ENCODE measurements at regions not wholly inside any gene's neighbourhood (a gene's known extent, or its start where the extent isn't known, plus 50 kb on each side); places are given as distances from the start of the nearest gene placed in this dataset.

- Mint-ChIP-seq H3K27ac (no peak overlapping the region), H3K4me3 (no peak overlapping the region), H3K27me3 (no peaks in the 10 kb centered on the region), H3K9me3 (no peaks in the 10 kb centered on the region), H3K4me1 (peaks cover 20% of the 10 kb centered on the region), H3K36me3 (no peaks in the 10 kb centered on the region)
Measured at GRCh38 chr2:147506889-147507288, 337.9 kb upstream of the ACVR2A start.

DNA sequence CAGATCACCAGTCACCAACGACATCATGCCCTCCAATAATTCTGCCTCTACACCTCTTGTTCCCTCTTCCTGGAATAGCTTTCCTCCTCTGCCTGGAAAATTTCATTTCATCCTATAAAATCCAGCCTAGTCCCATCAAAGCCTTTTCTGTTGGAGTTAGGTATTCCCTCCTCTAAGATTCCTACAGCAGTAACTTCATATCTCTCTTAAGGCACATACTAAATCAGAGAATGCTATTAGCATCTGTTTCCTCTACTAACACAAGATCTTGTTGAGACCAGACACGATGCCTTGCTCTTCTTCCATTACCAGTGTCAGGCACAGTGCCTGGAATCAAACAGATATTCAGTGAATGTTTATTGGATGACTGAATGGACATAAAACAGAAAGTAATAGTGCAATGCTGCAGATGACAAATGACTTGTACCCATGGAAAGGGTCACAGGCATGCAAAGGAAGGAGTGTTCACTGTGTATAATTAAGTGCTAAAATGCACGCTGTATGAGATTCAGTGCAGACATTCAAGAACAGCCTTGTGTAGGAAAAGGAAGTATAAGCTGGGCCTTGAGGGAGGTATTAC, 342.0 kb upstream of the ACVR2A start:
- H3K27ac Mint-ChIP-seq = peak overlapping the region; percentile 4
- H3K4me3 Mint-ChIP-seq = no peak overlapping the region
- no peaks in the 10 kb centered on the region for H3K9me3 Mint-ChIP-seq
- peaks cover 30% of the 10 kb centered on the region for H3K4me1 Mint-ChIP-seq
- H3K27me3 Mint-ChIP-seq = no peaks in the 10 kb centered on the region
- H3K36me3 Mint-ChIP-seq = no peaks in the 10 kb centered on the region

- H3K36me3 Mint-ChIP-seq = no peaks in the 10 kb centered on the region
- no peaks in the 10 kb centered on the region for H3K9me3 Mint-ChIP-seq
- no peak overlapping the region for H3K4me3 Mint-ChIP-seq
- H3K27ac Mint-ChIP-seq = no peak overlapping the region
- no peaks in the 10 kb centered on the region for H3K27me3 Mint-ChIP-seq
- peaks cover 30% of the 10 kb centered on the region for H3K4me1 Mint-ChIP-seq
Measured at GRCh38 chr2:147501968-147502367, 342.9 kb upstream of the ACVR2A start.

DNA sequence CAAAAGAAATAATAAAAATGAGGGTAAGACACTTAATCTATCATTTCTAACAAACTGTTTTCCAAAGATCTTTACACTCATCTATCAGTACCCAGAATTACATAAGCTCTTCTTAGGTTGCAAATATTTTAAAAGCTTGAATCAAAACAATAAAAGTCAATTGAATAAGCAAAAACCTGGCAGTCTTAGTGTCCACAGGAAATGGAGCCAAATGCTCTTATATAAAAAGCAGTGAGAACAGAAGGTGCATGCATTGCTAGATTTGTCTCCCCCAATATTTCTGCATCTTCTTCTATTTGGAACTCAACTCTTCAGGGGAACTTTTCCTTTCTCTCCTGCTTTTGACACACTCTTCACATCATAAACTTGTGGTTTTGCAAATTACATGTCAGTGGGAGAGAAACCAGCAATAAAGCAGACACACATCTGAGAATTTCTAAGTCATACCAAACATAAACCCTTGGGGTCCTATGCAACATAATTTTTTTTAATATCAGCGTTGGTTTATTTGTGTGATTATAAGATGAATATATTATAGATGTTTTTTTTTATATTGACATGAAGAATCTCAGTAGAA, 343.9 kb upstream of the ACVR2A start:
- H3K27me3 Mint-ChIP-seq = no peaks in the 10 kb centered on the region
- H3K4me3 Mint-ChIP-seq = no peak overlapping the region
- peaks cover 30% of the 10 kb centered on the region for H3K4me1 Mint-ChIP-seq
- H3K9me3 Mint-ChIP-seq = no peaks in the 10 kb centered on the region
- no peak overlapping the region for H3K27ac Mint-ChIP-seq
- no peaks in the 10 kb centered on the region for H3K36me3 Mint-ChIP-seq

GRCh38 chr2:147500229-147500628, 344.6 kb upstream of the ACVR2A start:
- H3K4me1 Mint-ChIP-seq = peaks cover 30% of the 10 kb centered on the region
- H3K27ac Mint-ChIP-seq = peak overlapping the region; percentile 23
- no peaks in the 10 kb centered on the region for H3K36me3 Mint-ChIP-seq
- no peaks in the 10 kb centered on the region for H3K9me3 Mint-ChIP-seq
- H3K4me3 Mint-ChIP-seq = peak overlapping the region; percentile 24
- no peaks in the 10 kb centered on the region for H3K27me3 Mint-ChIP-seq

- H3K27me3 Mint-ChIP-seq = no peaks in the 10 kb centered on the region
- no peaks in the 10 kb centered on the region for H3K9me3 Mint-ChIP-seq
- no peak overlapping the region for H3K27ac Mint-ChIP-seq
- peaks cover 30% of the 10 kb centered on the region for H3K4me1 Mint-ChIP-seq
- H3K4me3 Mint-ChIP-seq = peak overlapping the region; percentile 24
- H3K36me3 Mint-ChIP-seq = no peaks in the 10 kb centered on the region
Measured at GRCh38 chr2:147499785-147500184, 345.0 kb upstream of the ACVR2A start.

DNA sequence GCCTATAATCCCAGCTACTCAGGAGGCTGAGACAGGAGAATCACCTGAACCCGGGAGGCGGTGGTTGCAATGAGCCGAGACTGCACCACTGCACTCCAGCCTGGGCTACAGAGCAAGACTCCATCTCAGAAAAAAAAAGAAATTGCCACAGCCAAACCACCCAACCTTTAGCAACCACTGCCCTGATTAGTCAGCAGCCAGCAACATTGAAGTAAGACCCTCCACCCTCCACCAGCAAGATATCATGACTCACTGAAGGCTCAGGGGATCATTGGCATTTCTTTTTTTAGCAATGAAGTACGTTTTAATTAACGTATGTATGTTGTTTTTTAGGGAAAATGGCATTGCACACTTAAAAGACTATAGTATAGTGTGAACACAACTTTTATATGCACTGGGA, 349.1 kb upstream of the ACVR2A start:
- Mint-ChIP-seq H3K27me3 (no peaks in the 10 kb centered on the region), H3K4me1 (peaks cover 26% of the 10 kb centered on the region), H3K36me3 (no peaks in the 10 kb centered on the region), H3K4me3 (no peak overlapping the region), H3K27ac (no peak overlapping the region), H3K9me3 (peaks cover 4% of the 10 kb centered on the region)

DNA sequence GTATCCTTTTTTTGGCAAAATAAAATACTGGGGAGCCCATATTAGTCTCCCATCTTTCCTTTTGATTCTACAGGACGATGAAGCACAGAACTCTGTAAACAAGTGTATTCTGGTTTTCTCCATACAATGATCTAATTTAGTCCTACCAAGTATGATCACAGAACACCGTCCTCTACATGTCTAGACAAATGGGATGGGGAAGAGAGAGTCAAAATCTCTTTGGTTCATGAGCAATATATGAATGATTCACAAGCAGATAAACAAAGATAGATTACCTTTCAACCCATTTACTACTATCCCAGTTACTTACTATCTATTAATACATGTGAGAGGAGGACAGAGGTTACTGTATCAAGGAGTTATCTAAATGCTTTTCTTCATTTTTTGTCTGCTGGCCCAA, 352.4 kb upstream of the ACVR2A start:
- H3K4me1 Mint-ChIP-seq = peaks cover 25% of the 10 kb centered on the region
- no peaks in the 10 kb centered on the region for H3K27me3 Mint-ChIP-seq
- no peak overlapping the region for H3K4me3 Mint-ChIP-seq
- H3K9me3 Mint-ChIP-seq = peaks cover 4% of the 10 kb centered on the region
- H3K27ac Mint-ChIP-seq = no peak overlapping the region
- H3K36me3 Mint-ChIP-seq = no peaks in the 10 kb centered on the region

DNA sequence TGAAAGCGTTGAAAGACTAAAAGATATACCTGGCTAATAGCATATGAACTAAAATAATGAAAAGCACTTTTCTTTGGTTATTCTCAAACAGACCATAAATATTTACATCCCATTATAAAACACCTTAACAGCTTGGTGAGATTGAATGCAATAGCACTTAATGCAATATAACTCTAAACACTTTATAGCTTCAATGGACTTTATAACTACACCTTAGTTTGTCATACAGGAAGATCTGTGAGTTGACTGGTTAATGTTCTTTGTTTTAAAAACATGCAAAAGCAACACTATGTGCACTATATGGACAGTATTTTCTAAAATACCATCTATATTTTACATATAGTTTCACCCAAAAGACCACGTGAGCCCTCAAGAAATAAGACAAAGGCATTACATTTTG, 353.3 kb upstream of the ACVR2A start:
- Mint-ChIP-seq H3K4me1 (peaks cover 25% of the 10 kb centered on the region), H3K36me3 (no peaks in the 10 kb centered on the region), H3K27me3 (no peaks in the 10 kb centered on the region), H3K4me3 (no peak overlapping the region), H3K9me3 (peaks cover 4% of the 10 kb centered on the region), H3K27ac (no peak overlapping the region)

DNA sequence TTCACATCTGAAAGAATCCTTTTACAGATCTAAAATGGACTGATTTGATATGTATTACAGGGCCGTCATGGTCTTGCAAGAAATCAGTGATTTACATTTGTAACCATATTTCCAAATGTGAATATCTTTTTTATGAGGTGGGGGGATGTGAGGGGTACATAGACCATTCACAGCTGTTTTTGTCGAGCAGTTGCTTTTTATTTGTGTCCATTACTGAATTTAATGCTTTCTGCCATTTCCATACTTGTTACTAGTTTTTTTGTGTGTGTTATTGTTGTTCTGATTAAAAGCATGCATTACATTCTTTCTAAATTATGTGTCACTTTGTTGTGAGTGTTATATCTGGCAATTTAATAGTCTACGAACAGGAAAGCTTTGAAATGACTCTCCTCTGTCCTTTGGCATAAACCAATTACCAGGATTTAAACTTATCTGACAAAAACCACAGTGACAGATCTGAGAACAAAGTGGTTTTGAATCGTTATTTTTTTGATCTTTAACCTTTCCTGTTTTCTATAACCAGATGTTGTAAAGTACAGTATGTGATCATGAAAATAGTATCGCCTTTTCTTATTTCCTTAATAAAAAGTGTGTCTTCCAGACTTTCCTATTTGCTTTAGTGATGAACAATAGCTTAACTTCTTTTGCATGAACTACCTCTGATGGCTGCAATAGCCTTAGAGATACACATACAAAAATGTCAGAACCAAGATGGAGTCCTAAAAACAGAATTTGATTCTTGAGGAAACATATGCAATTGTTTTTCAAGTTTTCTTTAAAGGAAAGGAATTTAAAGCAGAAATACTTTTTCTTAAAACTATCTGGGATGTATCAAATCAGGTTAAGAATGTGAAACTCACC, 354.2 kb upstream of the ACVR2A start:
- H3K27ac Mint-ChIP-seq = peak overlapping the region; percentile 60
- peak overlapping the region; percentile 11 for H3K4me3 Mint-ChIP-seq
- no peaks in the 10 kb centered on the region for H3K36me3 Mint-ChIP-seq
- H3K27me3 Mint-ChIP-seq = no peaks in the 10 kb centered on the region
- H3K9me3 Mint-ChIP-seq = peaks cover 4% of the 10 kb centered on the region
- peaks cover 25% of the 10 kb centered on the region for H3K4me1 Mint-ChIP-seq

DNA sequence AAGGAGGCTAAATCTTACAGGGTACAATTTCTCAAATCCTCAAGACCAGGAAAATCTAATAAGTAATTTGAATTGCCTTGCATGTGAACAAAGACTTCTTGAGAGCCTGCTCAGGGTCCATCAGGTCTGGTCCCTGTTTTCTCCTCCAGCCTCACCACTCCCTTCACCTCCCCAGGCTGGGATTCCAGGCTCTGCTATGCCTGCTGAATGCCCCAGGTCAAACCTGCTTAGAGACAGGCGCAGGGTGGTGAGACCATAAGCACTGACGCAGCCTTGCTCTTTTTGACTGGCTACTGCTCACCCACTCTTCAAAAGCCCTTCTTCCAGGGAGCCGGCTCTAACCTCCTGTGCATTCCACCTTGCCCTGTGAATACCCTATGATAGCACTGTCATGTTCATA, 356.4 kb upstream of the ACVR2A start:
- no peaks in the 10 kb centered on the region for H3K36me3 Mint-ChIP-seq
- H3K9me3 Mint-ChIP-seq = peaks cover 4% of the 10 kb centered on the region
- no peak overlapping the region for H3K4me3 Mint-ChIP-seq
- no peaks in the 10 kb centered on the region for H3K27me3 Mint-ChIP-seq
- no peak overlapping the region for H3K27ac Mint-ChIP-seq
- H3K4me1 Mint-ChIP-seq = peaks cover 25% of the 10 kb centered on the region

- Mint-ChIP-seq H3K9me3 (peaks cover 4% of the 10 kb centered on the region), H3K27ac (no peak overlapping the region), H3K27me3 (no peaks in the 10 kb centered on the region)
Measured at GRCh38 chr2:147487978-147488289, 356.9 kb upstream of the ACVR2A start.

GRCh38 chr2:147487286-147487977, 357.4 kb upstream of the ACVR2A start:
- Mint-ChIP-seq H3K9me3 (peaks cover 4% of the 10 kb centered on the region), H3K27ac (no peak overlapping the region), H3K27me3 (no peaks in the 10 kb centered on the region), H3K4me3 (no peak overlapping the region), H3K4me1 (peaks cover 25% of the 10 kb centered on the region), H3K36me3 (no peaks in the 10 kb centered on the region)

More at GRCh38 chr2:147487978-147488289, 356.9 kb upstream of the ACVR2A start:
- H3K36me3 Mint-ChIP-seq = no peaks in the 10 kb centered on the region
- no peak overlapping the region for H3K4me3 Mint-ChIP-seq
- peaks cover 25% of the 10 kb centered on the region for H3K4me1 Mint-ChIP-seq

DNA sequence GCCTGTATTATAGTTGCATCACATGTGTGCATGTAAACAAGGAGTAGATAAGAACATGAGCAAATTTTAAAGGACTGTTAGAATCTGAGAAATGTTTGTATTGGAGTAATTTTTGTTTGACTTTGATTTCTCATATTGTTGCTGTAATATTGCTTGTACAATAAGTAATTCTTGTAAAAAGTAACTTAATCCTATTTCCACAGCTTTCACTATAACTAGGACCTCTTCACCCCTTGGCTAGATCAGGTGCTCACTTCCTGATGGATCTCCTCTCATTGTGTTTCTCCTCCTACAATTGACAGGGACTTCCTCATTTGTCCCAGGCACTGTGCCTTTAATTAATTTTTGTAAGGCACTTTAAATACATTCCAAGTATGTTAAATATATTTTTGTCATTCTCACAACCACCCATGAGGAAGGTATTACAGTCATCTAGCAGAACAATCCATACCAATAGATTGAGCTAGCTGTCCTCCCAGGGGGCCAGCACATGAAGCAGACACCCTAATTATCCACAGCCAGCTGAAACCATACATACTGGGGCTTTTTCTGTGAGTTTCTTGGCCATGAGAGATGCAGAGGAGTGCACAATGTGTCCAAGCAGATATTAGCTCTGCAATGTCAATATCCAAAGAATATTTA, 359.5 kb upstream of the ACVR2A start:
- no peaks in the 10 kb centered on the region for H3K27me3 Mint-ChIP-seq

GRCh38 chr2:147483911-147484310, 360.9 kb upstream of the ACVR2A start:
- H3K27ac Mint-ChIP-seq = no peak overlapping the region

More for the DNA sequence above, 359.5 kb upstream of the ACVR2A start:
- no peak overlapping the region for H3K4me3 Mint-ChIP-seq
- H3K4me1 Mint-ChIP-seq = peaks cover 9% of the 10 kb centered on the region
- no peaks in the 10 kb centered on the region for H3K36me3 Mint-ChIP-seq
- no peaks in the 10 kb centered on the region for H3K9me3 Mint-ChIP-seq
- no peak overlapping the region for H3K27ac Mint-ChIP-seq

More at GRCh38 chr2:147483911-147484310, 360.9 kb upstream of the ACVR2A start:
- no peaks in the 10 kb centered on the region for H3K4me1 Mint-ChIP-seq
- H3K36me3 Mint-ChIP-seq = no peaks in the 10 kb centered on the region
- no peaks in the 10 kb centered on the region for H3K9me3 Mint-ChIP-seq
- H3K27me3 Mint-ChIP-seq = no peaks in the 10 kb centered on the region
- no peak overlapping the region for H3K4me3 Mint-ChIP-seq

All from activated naive CD4-positive, alpha-beta T cell treated with anti-CD3 and anti-CD28 coated beads, Interleukin-2, amount 50 U/mL, for 24 hours (primary cell).